ENCODE measurements at regions not wholly inside any gene's neighbourhood (a gene's known extent, or its start where the extent isn't known, plus 50 kb on each side); places are given as distances from the start of the nearest gene placed in this dataset.

DNA sequence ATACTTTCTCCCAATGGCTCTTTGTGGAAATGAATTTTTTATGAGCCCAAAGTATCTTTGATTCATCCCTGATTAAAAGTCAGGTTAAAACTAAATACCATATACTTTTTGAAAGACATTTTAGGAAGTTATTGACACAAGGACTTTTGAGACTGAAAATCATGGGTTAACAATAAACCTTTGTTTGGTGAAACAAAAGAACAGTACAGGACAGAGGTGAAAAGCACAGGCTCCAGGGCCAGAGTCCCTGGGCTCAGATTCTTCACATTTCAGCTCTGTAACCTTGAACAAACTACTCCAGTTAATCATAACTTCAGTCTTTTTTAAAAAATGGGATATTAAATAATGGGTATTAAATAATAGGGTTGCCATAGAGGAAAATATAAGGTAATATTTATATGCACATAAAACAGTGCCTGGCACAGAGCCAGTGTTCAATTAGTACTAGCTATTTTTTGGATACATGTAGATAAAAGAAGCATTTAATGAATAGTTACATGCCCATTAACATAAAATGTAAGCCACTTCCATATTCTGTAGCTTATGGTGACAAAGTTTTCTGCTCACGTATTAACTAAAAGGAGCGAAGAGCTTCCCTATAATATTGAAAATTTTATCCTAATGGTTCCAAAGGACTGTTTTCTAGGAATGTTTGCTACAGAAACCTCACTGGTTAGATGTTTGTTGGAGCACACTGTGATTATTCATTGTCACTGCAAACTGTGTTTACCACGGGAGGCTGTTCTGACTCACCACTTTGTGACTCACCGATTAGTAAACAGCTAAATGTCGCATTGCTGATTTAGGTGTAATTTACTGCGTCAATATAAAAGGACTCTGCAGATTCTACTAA is 255.4 kb downstream of the DAD1 start:
- DNase-seq = peak; percentile 43 to 54

DNA sequence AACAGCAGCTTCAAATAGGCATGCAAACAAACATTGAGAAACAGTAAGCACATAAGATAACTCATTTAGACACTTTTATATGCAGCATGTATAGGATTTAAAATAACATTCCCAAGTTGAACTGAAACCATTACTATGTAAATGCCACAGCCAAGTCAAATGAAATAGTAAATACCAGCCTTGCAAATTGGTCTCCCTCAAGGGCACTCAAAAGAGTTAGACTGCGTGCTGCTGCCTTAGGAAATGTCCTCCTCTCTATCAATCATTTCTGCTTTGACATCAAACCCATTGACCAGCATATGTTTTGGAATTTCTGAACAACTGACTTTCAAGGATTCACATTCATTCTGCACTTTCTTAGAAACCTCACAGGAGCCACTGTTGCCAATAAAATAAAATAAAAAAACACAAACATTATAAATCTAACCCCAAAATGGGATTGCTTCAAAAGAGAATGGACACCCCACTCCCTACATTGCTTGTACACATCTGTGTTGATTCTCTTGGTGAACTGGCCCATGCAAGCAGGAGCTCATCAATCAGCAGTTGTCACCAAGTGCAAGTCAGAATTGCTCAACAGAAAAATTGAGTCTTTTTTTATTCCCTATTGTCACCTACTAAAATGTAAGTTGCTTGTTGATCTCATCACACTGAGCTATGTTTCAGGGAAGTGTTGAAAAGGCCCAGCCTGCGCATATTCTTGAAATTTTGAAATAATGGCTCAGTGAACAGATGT is 256.2 kb downstream of the DAD1 start:
- peak in 1 of 2 donors; percentile 54 for DNase-seq

DNA sequence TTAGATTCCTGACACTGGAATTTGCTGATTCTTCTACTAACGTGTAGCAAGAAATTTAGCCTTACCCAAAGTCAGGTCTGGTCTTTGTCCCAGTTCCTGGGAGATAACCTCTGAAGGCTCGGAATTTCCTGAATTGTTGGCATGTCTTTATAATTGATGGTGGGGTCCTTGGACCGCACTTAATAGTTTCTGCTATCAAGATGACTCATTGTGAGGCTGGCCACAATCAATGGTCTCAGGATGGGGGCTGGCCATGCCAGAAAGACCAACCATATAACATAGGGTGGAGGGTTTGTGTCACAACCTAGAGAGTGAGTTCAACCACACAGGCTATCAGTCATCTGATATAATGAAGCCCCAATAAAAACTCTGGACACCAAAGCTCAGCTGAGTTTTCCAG is 259.7 kb downstream of the DAD1 start:
- no peak for DNase-seq

DNA sequence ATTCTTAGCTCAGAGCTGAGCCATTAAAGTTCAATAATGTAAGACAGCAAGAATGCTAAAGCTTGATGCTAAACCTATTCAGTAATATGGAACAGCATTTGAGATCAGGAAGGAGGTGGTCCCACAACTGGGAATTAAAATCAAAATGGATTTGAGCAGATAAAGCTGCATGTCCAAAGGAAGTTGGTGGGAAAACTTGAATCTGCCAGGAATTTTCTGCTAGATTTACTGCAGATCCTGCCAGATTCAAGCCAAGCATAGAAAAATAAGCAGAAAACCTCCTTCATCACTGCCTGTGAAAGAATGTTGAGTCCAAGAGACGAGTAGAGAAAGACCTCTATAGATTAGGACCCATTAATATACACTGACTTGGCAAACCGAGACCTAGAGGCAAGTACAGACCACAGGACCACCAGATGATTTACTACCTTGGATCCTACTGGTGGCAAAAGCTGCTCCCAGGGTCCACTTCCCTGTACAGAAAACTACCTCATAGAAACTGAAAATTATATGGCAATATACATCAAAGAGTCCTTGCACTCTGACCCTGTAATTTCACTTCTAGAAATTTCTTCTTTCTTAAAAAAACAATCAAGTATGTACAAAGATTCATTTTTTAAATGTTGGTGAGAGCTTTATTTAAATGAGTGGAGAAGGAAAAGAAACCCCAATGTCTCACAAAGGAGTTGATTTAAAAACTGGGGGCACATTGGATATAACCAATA is 263.2 kb downstream of the DAD1 start:
- no peak for DNase-seq

DNA sequence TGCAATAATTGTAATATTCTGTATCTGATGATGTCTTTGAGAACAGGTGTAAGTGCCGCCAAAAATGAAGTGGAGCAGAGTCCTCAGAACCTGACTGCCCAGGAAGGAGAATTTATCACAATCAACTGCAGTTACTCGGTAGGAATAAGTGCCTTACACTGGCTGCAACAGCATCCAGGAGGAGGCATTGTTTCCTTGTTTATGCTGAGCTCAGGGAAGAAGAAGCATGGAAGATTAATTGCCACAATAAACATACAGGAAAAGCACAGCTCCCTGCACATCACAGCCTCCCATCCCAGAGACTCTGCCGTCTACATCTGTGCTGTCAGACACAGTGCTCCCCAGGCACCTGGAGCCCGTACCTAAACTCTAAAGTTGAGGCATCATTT is 268.7 kb downstream of the DAD1 start:
- no peak for DNase-seq

DNA sequence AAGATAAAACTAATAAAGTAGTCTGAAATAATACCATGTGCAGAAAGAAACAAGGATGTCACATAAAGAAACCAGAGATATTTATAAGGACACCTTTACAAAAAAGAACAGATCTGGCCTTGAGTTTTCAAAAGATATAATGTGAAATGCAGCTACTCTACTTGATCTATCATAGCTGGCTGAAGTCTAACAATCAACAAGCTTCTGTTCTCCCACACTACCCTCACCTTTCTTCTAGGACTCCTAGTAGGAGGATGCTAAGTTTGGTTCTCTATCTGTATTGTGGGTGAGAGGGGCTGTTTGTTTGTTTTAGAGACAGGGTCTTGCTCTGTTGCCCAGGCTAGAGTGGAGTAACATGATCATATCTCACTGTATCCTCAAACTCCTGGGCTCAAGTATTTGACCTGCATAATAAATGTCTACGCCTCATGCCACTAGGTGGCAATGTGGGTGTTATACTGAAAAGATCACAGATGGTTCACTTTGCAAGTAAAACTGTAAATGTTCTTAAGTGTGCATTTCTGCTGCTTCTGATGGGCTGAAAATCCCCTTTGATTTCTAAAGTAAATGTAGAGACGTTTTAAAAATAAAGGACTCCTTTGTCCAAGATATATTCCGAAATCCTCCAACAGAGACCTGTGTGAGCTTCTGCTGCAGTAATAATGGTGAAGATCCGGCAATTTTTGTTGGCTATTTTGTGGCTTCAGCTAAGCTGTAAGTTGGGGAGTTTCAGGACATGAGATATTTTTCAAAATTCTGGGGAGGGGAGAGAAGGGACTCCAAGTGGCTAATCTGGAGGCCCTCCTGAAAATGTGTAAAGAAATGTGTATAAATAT is 269.3 kb downstream of the DAD1 start:
- peak in 1 of 2 donors; percentile 49 for DNase-seq

DNA sequence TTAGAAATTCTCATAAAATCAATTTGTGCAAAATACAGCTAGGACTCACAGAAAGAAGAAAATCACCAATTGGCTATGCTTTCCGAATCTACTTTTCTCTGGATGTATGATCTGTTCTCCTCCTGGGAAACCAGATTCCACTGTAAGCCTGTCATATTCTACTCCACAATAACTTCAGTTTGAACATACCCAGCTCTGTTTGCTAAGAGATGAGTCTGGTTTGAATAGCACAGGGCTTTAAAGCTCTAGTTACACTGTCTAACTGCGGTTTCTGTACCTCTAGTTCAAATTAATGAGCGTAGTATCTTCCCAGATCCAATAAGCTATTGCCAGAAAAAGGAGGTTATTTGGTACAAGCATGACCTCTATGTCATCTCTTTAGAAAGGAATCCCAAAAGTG is 270.1 kb downstream of the DAD1 start:
- no peak for DNase-seq

DNA sequence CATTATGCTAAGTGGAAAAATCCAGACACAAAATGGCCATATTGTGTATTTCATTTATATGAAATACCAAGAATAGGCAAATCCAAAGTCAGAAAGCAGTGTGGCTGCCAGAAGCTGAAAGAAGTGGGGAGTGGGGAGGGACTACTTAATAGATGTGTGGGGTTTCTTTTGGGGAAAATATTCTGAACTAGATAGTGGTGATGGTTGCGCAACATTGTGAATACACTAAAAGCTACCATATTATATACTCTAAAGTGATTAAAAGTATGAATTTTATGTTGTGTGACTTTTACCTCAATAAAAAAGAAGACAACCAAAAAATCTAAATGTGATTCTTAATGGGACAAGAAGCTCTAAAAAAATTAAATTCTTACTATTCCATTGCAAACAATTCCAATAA is 272.6 kb downstream of the DAD1 start:
- DNase-seq = no peak

DNA sequence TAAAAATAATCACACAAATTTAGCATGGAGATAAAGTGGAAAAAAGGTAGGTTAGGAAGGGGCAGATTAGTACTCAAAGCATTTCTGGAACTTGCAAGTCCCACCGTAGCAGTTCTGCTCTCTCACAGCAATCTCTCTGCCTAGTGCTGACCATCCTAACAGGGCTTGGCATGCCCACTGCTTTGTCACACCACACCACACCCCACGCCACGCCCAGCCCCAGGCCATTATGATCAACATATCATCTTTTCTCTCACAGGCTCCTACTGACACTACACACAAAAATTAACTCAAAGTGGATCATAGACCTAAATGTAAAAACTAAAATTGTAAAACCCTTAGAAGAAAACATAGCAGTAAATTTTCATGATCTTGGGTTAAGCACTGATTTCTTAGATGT is 273.7 kb downstream of the DAD1 start:
- DNase-seq = no peak

DNA sequence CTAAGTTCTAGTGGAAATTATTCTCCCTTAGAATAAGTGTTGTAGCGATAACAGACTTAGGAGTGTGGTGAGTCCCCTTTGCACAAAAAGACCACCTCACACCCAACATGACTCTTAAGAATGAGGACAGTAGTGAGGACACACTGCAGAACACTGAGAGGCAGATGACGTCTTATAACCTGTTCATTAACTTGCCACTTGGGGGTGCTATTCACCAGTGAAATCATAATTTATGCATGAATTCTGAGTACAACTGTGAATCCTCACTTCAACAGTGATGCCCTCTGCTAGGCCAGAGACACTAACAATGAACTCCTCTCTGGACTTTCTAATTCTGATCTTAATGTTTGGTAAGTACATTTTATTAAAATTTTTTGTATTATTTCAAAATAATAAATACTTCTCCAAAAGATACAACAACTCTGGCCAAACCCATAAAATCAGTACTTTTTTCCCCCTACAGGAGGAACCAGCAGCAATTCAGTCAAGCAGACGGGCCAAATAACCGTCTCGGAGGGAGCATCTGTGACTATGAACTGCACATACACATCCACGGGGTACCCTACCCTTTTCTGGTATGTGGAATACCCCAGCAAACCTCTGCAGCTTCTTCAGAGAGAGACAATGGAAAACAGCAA is 274.7 kb downstream of the DAD1 start:
- peak; percentile 42 to 86 for DNase-seq

DNA sequence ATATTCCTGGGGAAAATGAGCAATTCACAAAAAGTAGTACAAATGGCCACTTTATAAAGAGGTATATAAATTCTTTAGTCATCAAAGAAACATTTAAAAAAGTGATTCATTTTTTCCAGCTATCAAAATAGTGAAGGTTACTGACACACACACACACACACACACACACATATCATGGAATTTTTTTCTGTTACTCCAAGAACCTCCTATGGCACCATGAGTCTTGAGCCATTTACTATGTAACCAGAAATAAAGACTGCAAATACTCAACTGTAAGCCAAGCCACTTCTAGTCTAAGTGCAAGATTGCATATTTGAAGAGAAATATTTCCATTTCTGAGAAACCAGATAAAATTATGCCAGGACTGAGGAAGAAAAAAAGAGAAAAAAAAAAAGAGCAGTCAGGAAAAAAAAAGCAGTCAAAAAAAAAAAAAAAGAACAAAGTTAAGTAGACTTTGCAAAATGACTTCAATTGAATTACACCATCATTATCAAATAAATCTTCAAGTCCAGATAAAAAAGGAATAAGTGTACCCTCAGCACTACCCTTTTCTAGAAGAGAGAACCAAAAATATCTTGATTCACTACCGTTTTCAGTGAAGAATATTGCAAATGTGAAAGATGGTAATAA is 275.7 kb downstream of the DAD1 start:
- no peak for DNase-seq

DNA sequence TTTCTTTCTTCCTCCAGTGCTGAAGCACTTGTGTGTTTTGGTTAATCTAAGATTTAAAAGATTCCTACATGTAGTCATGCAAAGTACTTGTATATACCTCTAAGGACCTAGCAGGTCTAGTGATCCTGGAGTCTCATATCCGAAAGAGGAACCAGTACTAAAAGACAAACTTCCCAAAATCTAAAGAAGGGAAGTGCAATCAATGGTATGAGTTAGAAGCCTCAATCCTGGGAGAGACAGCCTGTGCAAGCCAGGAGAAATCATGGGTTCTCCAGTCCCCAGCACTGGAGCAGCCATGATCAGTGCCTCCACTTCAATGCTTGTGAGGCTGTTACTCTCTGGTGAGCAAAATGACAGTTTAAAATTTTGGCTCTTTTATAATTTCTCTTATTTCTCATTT is 277.4 kb downstream of the DAD1 start:
- peak; percentile 47 to 52 for DNase-seq

DNA sequence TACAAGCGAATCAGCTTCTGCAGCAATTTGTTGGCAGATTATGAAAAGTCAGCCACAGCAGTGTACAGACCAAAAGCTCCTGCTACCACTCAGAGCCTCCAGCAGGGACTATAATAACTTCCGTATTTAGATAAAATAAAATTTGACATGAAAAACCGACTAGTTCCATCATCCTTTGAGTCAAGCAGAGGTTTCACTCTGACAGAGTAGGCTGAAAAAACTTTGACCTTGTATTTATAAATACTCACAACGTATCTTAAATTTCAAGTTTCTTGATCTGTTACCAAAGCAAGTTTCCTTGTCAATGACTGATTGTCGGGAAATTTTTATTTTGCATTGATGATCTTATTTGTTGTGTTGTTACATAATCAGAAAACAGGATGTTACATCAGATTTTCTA is 283.4 kb downstream of the DAD1 start:
- DNase-seq = no peak

DNA sequence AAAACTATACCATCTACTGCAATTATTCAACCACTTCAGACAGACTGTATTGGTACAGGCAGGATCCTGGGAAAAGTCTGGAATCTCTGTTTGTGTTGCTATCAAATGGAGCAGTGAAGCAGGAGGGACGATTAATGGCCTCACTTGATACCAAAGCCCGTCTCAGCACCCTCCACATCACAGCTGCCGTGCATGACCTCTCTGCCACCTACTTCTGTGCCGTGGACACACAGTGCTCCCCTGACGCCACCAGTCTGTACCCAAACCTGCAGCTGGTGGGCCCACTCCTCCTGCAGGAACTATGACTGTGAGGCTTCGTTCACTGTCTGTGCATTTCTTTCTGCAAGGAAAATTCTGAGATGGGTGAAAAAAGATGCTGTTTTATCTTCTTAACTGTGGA is 284.7 kb downstream of the DAD1 start:
- DNase-seq = no peak

DNA sequence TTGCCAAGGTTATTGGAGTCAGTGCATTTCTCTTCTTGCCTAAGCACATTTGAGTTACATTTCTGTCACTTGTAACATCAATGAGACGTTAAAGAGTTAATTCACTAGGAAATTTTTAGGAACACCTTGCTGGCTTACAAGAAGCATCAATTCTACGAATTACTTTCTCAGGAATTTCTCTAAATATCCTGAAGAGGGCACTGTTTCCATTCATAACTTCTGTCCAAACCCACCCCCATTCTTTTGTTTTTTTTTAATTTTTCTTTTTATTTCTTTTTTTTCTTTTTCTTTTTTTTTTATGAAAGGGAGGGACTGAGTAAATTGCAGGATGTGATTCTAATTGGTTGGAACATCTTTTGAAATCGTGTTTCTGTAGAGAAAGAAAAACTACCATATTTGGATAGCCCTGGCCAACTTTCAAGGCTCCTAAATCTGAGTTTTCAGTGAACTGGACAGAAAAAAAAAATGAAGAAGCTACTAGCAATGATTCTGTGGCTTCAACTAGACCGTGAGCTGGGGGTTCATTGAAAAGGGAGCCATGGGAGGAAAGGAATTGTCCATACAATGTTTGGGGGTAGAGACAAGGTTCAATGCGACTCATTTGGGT is 285.3 kb downstream of the DAD1 start:
- peak in 1 of 2 donors; percentile 27 for DNase-seq

DNA sequence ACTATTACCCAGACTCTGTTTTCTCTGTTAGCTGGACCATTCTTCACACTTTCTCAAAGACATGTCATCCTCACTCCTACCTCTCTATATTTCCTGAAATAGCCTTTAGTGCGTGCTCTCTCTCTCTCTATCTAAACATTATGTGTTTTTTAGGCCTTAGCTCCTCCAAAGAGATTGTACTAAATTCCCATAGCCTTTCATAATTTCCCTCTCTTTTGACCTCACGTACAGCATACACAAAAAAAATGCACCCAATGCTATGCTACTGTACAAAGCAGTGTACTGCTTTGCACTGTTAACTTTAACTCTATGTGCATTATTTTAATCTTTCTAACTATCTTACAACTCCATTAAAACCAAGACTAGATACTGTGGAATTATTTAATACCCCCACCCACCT is 288.4 kb downstream of the DAD1 start:
- DNase-seq = no peak

DNA sequence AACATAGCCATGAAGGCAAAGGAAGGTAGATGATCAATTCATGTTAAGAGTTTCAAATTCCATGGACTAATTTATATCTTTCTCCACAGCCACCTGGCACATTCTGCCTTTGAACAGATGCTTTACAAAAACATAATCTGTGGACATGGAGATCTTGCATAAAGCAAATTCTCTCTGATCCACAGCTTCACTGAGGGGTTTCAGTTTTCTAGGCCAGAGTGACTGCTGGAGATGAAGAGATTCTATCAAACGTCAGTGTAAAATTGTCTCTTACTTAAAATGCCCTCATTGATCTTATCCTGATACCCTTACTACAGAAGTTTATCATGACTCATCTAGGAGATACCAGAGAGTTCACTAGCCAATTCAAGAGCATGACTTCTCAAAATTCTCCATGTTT is 291.6 kb downstream of the DAD1 start:
- no peak for DNase-seq

DNA sequence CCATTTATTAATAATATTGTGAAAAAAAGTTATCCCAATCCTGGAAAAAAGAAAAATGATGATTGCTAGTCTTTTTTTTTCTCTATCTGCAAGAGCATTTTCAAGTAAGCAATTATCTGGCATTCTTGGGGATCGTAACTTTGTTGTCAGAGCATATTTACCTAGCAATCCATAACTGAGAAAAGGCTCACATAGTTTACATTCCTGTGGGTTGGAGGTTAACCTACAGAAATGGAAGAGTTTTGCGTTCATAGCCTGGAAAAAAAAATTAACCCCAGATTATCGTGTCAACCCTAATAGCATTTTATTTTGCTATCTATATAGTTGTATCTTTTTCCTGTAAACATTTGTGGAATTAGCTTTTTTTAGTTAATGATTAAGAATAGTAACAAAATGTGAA is 292.3 kb downstream of the DAD1 start:
- no peak for DNase-seq

DNA sequence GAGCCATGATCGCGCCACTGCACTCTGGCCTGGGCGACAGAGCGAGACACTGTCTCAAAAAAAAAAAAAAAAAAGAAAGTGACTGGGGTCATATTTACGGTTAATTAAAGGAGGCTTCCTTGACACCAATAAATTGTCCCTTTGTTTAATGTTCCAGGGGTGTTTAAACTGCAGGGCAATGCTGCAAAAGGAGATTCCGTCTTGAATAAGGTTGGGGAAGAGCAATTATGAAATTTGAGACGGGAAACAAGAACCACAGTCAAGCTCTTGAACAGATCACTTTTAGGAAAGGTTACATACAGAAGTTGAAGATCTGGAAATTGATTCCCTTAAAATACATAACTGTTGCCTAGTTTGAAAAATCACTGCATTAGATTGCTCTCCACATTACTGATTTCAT is 292.9 kb downstream of the DAD1 start:
- no peak for DNase-seq

DNA sequence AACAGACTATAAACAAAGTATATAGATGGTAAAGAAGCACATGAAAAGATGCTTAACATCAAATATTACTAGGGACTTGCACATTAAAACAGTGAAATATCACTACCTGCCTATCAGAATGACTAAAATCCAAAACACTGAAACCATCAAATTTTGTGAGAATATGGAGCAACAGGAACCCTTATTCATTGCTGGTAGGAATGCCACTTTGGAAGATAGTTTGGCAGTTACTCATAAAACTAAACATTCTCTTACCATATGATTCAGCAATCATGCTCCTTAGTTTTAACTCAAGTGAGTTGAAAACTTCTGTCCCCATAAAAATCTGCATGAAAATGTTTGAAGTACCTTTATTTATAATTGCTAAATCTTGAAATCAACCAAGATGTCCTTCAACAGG is 297.6 kb downstream of the DAD1 start:
- no peak for DNase-seq

DNA sequence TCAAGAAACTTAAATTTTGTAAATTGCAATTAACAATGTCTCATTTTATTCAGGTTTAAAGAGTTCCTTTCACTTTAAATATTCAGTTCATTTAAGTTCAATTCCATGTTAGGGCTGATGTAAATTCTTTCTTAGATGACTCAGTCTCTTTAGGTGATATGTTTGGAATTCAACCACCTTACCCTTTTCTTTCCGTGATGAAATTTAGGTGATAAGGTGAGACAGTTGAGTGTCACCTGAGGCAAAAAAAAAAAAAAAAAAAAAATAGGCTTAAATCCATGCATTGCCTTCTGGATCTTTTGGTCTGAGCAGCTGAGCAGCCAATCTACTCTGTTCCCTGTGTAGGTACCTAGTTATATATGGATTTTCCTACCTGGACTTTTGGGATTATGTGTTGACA is 299.5 kb downstream of the DAD1 start:
- no peak for DNase-seq

Measured in inflammatory macrophage treated with lipopolysaccharide for 1 hour (primary cell).